K562 (cell line): ENCODE measurements at regions not wholly inside any gene's neighbourhood (a gene's known extent, or its start where the extent isn't known, plus 50 kb on each side); places are given as distances from the start of the nearest gene placed in this dataset.

Experiments
- ATAC-seq: fragments of 200-7000 bp; cut with Tn5 transposase; 3 replicates; pipeline ENCODE4 v1.9.1; 2020; ENCODE audit warnings: moderate library complexity
- BruUV-seq: library from RNA; stranded (reverse); fragments of 400-500 nt; replicated peaks from 2 replicates; lab custom pipeline; 2021; lab: Mats Ljungman, UMichigan
- CTCF ChIA-PET: fragments of 300-600 bp; formaldehyde crosslinking; extraction: SDS; loops from one replicate; lab custom pipeline; 2021; ENCODE audit warnings: low intra/inter-chr PET ratio; lab: Yijun Ruan, JAX
- POLR2A ChIA-PET: fragments of 300-600, 350-650 bp; sonication (Branson Sonifier 250); formaldehyde crosslinking; extraction: SDS; loops from one replicate; lab custom pipeline; 2021; ENCODE audit warnings: antibody characterized with exemption, inconsistent platforms; lab: Yijun Ruan, JAX
- DNase-seq, 4 experiments: peaks; one replicate each; pipeline versions ENCODE4 v3.0.0 to v3.0.0-alpha.2; 2011 to 2018; ENCODE audit warnings: low spot score in 3 of 4, mixed read lengths in 3 of 4; ENCODE audit errors: extremely low read depth in 1 of 4
- FAIRE-seq: peaks from 2 replicates; lab custom pipeline; 2011; peaks lifted over from hg19 to GRCh38; lab: Jason Lieb, UNC
- H2AFZ ChIP-seq: 2 replicates; pipeline ENCODE4 v1.6.0; 2011; ENCODE audit warnings: low read depth, low read length, control low read depth, inconsistent platforms
- H3K27ac ChIP-seq: fragments of 200-600 bp; 3 replicates; pipeline ENCODE4 v1.8.0; 2011; ENCODE audit warnings: low read depth, mild to moderate bottlenecking, control low read depth, inconsistent platforms, low read length, moderate library complexity, mixed read lengths; ENCODE audit errors: extremely low read depth
- H3K27me3 ChIP-seq, 2 experiments: fragments of 300-600 bp in 1 of 2; 2 replicates in 1 of 2; 3 replicates in 1 of 2; pipeline versions ENCODE4 v1.6.0 to v1.8.0; 2011; ENCODE audit warnings: inconsistent platforms in 2 of 2, low read length in 2 of 2, mild to moderate bottlenecking in 1 of 2, mixed read lengths in 1 of 2, moderate library complexity in 1 of 2; ENCODE audit not compliant: control insufficient read depth in 2 of 2, insufficient read depth in 2 of 2
- H3K36me3 ChIP-seq: fragments of 300-600 bp; 3 replicates; pipeline ENCODE4 v1.8.0; 2011; ENCODE audit warnings: mild to moderate bottlenecking, low read length, inconsistent platforms; ENCODE audit not compliant: control insufficient read depth, insufficient read depth
- H3K4me1 ChIP-seq, 2 experiments: fragments of 200-600 bp in 1 of 2; replicated peaks in 1 of 2; 2 replicates in 1 of 2; 3 replicates in 1 of 2; pipeline versions ENCODE4 v1.5.1 to v1.8.0; 2011; ENCODE audit warnings: inconsistent platforms in 2 of 2, low read length in 2 of 2, mild to moderate bottlenecking in 1 of 2, mixed read lengths in 1 of 2, moderate library complexity in 1 of 2; ENCODE audit not compliant: control insufficient read depth in 2 of 2, insufficient read depth in 2 of 2
- H3K4me2 ChIP-seq: 2 replicates; pipeline ENCODE4 v1.6.1; 2011; ENCODE audit warnings: low read length, control low read depth, inconsistent platforms, mixed read lengths; ENCODE audit not compliant: insufficient read depth
- H3K4me3 ChIP-seq: fragments of 200-600 bp; sonication (generic), shearing (Covaris generic); 2 replicates; pipeline ENCODE4 v1.5.1; 2016; ENCODE audit warnings: control low read depth, inconsistent platforms
- H3K79me2 ChIP-seq: fragments of 200-600 bp; 3 replicates; pipeline ENCODE4 v1.8.0; 2011; ENCODE audit warnings: low read length, inconsistent platforms; ENCODE audit not compliant: control insufficient read depth, insufficient read depth
- H3K9ac ChIP-seq, 2 experiments: 2 replicates each; pipeline versions ENCODE4 v1.6.0 to v1.6.1; 2011; ENCODE audit warnings: low read depth in 2 of 2, low read length in 2 of 2, control low read depth in 1 of 2, inconsistent platforms in 1 of 2, mild to moderate bottlenecking in 1 of 2, mixed read lengths in 1 of 2; ENCODE audit not compliant: insufficient read depth in 1 of 2
- H3K9me1 ChIP-seq: one replicate; pipeline ENCODE4 v1.6.0; 2011; ENCODE audit warnings: inconsistent platforms, mild to moderate bottlenecking, low read length, moderate library complexity; ENCODE audit not compliant: control insufficient read depth, insufficient read depth
- H3K9me3 ChIP-seq: replicated peaks from 2 replicates; pipeline ENCODE4 v1.5.1; 2011; ENCODE audit warnings: low read depth, low read length, inconsistent platforms; ENCODE audit not compliant: control insufficient read depth, insufficient read depth
- H4K20me1 ChIP-seq: replicated peaks from 2 replicates; pipeline ENCODE4 v1.6.1; 2011; ENCODE audit warnings: low read length, inconsistent platforms, mixed read lengths; ENCODE audit not compliant: control insufficient read depth, insufficient read depth
- WGBS: fragments of 100-300 bp; shearing (Covaris generic); methylation state at CpG from one replicate; pipeline ENCODE4 v1.1.6; 2016; ENCODE audit warnings: low coverage, mixed read lengths; ENCODE audit not compliant: insufficient coverage; ENCODE audit errors: missing lambda C conversion rate; 5-methylcytosine and 5-hydroxymethylcytosine counted together
- in situ Hi-C: fragments of 300-500 bp; cut with MboI; formaldehyde crosslinking; loops from 4 replicates; pipeline ENCODE4 v1.15.0; 2018; ENCODE audit warnings: inconsistent platforms, mixed read lengths
- intact Hi-C: fragments of 100-400 bp; cut with micrococcal nuclease; formaldehyde crosslinking; loops from 2 replicates; pipeline ENCODE4 v1.14.2; 2022
- TF ChIP-seq, protein P1 (sequence below): fragments of 200-800 bp; sonication (Bioruptor generic); IDR thresholded peaks from 2 replicates; pipeline ENCODE4 v1.6.1; 2016; ENCODE audit warnings: missing genetic modification characterization, missing compliant biosample characterization

DNA sequence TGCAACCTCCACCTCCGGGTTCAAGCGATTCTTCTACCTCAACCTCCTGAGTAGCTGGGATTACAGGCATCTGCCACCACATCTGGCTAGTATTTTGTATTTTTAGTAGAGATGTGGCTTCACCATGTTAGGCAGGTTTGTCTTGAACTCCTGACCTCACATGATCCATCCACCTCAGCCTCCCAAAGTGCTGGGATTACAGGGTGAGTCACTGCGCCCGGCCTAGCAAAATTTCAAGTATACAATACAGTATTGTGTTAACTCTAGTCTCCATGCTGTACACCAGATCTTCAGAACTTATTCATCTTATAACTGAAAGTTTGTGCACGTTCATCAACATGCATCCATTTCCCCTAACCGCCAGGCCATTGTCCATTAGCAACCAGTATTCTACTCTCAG, 115.1 kb upstream of the MDGA2 start:
- H3K79me2 ChIP-seq: no peaks in the 10 kb centered on the region
- no peaks in the 10 kb centered on the region for H3K36me3 ChIP-seq
- in situ Hi-C loops (no loop called here), intact Hi-C loops (no loop called here)
- no peaks in the 10 kb centered on the region for H3K4me1 ChIP-seq
- TF ChIP-seq, protein P1, sequence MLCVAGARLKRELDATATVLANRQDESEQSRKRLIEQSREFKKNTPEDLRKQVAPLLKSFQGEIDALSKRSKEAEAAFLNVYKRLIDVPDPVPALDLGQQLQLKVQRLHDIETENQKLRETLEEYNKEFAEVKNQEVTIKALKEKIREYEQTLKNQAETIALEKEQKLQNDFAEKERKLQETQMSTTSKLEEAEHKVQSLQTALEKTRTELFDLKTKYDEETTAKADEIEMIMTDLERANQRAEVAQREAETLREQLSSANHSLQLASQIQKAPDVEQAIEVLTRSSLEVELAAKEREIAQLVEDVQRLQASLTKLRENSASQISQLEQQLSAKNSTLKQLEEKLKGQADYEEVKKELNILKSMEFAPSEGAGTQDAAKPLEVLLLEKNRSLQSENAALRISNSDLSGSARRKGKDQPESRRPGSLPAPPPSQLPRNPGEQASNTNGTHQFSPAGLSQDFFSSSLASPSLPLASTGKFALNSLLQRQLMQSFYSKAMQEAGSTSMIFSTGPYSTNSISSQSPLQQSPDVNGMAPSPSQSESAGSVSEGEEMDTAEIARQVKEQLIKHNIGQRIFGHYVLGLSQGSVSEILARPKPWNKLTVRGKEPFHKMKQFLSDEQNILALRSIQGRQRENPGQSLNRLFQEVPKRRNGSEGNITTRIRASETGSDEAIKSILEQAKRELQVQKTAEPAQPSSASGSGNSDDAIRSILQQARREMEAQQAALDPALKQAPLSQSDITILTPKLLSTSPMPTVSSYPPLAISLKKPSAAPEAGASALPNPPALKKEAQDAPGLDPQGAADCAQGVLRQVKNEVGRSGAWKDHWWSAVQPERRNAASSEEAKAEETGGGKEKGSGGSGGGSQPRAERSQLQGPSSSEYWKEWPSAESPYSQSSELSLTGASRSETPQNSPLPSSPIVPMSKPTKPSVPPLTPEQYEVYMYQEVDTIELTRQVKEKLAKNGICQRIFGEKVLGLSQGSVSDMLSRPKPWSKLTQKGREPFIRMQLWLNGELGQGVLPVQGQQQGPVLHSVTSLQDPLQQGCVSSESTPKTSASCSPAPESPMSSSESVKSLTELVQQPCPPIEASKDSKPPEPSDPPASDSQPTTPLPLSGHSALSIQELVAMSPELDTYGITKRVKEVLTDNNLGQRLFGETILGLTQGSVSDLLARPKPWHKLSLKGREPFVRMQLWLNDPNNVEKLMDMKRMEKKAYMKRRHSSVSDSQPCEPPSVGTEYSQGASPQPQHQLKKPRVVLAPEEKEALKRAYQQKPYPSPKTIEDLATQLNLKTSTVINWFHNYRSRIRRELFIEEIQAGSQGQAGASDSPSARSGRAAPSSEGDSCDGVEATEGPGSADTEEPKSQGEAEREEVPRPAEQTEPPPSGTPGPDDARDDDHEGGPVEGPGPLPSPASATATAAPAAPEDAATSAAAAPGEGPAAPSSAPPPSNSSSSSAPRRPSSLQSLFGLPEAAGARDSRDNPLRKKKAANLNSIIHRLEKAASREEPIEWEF (CRISPR knock-in tag): no peak
- FAIRE-seq (no peak), DNase-seq (no peak), ATAC-seq (no peak)
- H3K9ac ChIP-seq: no peak overlapping the region
- ChIA-PET CTCF (no interaction called here), POLR2A (no interaction called here)
- BruUV-seq: no TSS peak
- no peak overlapping the region for H2AFZ ChIP-seq
- H3K4me2 ChIP-seq: no peak overlapping the region
- no peak overlapping the region for H3K4me3 ChIP-seq
- no peaks in the 10 kb centered on the region for H3K9me1 ChIP-seq
- 0% methylated on average over 6 of the region's 6 CpGs for WGBS
- H3K9me3 ChIP-seq: no peaks in the 10 kb centered on the region
- no peak overlapping the region for H3K27ac ChIP-seq
- H4K20me1 ChIP-seq: no peaks in the 10 kb centered on the region
- H3K27me3 ChIP-seq: no peaks in the 10 kb centered on the region
